ENCODE measurements at regions not wholly inside any gene's neighbourhood (a gene's known extent, or its start where the extent isn't known, plus 50 kb on each side); places are given as distances from the start of the nearest gene placed in this dataset.

DNA sequence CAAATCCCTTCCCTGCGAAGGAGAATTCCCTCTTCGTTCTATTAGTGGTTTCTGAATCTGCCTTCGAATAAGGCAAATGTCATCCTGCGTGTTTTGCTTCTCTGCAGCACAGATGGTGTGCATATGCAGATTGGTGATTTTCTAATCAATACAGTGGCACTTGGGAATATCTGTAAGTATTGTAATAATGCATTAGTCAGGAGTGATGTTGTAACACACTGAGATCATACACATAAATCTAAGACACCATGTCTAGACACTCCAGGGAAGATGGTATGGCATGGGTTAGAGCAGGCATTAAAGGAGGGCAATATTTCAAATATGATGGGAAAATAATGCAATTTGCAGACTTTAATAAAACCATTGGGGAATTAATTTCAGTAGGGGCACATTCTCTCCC is 513.2 kb upstream of the PTBP2 start:
- WGBS, 2 donors (ENCODE audit: low coverage in 1 of 2): 94 to 97% methylated on average over 4 of the region's 4 CpGs
- H3K4me3 ChIP-seq: no peak overlapping the region
- no peaks in the 10 kb centered on the region for H3K4me1 ChIP-seq
- no peak for ATAC-seq
- H3K27me3 ChIP-seq: no peaks in the 10 kb centered on the region
- H3K9me3 ChIP-seq: no peaks in the 10 kb centered on the region
- TF ChIP-seq, protein P1, sequence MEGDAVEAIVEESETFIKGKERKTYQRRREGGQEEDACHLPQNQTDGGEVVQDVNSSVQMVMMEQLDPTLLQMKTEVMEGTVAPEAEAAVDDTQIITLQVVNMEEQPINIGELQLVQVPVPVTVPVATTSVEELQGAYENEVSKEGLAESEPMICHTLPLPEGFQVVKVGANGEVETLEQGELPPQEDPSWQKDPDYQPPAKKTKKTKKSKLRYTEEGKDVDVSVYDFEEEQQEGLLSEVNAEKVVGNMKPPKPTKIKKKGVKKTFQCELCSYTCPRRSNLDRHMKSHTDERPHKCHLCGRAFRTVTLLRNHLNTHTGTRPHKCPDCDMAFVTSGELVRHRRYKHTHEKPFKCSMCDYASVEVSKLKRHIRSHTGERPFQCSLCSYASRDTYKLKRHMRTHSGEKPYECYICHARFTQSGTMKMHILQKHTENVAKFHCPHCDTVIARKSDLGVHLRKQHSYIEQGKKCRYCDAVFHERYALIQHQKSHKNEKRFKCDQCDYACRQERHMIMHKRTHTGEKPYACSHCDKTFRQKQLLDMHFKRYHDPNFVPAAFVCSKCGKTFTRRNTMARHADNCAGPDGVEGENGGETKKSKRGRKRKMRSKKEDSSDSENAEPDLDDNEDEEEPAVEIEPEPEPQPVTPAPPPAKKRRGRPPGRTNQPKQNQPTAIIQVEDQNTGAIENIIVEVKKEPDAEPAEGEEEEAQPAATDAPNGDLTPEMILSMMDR (IDR thresholded peaks at IDR 0.05): no peak
- TF ChIP-seq POLR2AphosphoS5 (IDR thresholded peaks at IDR 0.05): no peak
- no peak for TF ChIP-seq EP300 (IDR thresholded peaks at IDR 0.05)
- no peak for TF ChIP-seq POLR2A (IDR thresholded peaks at IDR 0.05)
- H3K27ac ChIP-seq: no peak overlapping the region
- no peaks in the 10 kb centered on the region for H3K36me3 ChIP-seq

DNA sequence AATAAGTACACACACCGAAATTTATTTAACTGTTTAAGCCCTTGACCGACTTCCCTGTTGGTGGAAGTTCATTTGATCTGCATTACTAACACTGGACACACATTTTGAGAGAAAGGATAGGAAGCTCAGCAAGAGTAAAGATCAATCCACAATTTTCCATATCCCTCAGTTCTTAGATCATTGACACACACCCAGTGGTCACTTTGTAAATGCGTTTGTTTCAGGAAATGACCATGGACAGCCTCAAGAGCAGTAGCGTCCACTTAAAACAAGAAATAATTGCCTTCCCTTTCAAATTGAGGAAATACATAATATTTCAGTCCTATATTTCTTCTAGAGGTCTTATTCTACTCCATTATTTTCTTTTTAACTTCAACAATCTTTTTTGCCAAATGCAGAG is 511.5 kb upstream of the PTBP2 start:
- H3K36me3 ChIP-seq: no peaks in the 10 kb centered on the region
- no peak for TF ChIP-seq POLR2AphosphoS5 (IDR thresholded peaks at IDR 0.05)
- no peak for TF ChIP-seq EP300 (IDR thresholded peaks at IDR 0.05)
- no peak for TF ChIP-seq POLR2A (IDR thresholded peaks at IDR 0.05)
- TF ChIP-seq, protein P1 (IDR thresholded peaks at IDR 0.05): no peak
- no peak for ATAC-seq
- no peaks in the 10 kb centered on the region for H3K4me1 ChIP-seq
- H3K27me3 ChIP-seq: no peaks in the 10 kb centered on the region
- H3K9me3 ChIP-seq: no peaks in the 10 kb centered on the region
- 76 to 94% methylated on average over 3 to 4 of the region's 4 CpGs for WGBS, 2 donors (ENCODE audit: low coverage in 1 of 2)
- no peak overlapping the region for H3K27ac ChIP-seq
- H3K4me3 ChIP-seq: no peak overlapping the region

DNA sequence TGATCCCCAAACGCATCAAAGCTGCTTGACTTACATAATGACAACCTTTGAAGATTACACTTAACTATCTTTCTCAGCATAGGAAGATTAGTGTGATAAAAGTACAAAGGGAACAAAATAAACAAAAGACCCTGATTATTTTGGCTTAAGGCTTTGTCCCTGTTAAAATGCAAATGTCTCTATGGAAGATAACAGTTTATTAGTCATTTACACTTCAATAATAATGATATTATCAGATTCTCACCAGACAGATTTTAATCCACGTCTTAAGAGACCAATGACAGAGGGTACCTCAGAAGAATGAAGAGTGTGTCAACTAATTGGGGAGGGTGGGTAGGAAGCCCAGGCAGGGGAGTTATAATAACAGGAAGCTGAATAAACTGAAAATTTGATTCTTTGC is 510.4 kb upstream of the PTBP2 start:
- Histone ChIP-seq H3K4me1 (no peaks in the 10 kb centered on the region), H3K36me3 (no peaks in the 10 kb centered on the region), H3K9me3 (no peaks in the 10 kb centered on the region), H3K27ac (no peak overlapping the region), H3K4me3 (no peak overlapping the region), H3K27me3 (no peaks in the 10 kb centered on the region)
- TF ChIP-seq, protein P1 (IDR thresholded peaks at IDR 0.05): no peak
- TF ChIP-seq POLR2AphosphoS5 (IDR thresholded peaks at IDR 0.05) (no peak), EP300 (IDR thresholded peaks at IDR 0.05) (no peak), POLR2A (IDR thresholded peaks at IDR 0.05) (no peak)
- ATAC-seq: no peak
- WGBS, 2 donors (ENCODE audit: low coverage in 1 of 2): 74 to 80% methylated on average over 2 of the region's 2 CpGs

DNA sequence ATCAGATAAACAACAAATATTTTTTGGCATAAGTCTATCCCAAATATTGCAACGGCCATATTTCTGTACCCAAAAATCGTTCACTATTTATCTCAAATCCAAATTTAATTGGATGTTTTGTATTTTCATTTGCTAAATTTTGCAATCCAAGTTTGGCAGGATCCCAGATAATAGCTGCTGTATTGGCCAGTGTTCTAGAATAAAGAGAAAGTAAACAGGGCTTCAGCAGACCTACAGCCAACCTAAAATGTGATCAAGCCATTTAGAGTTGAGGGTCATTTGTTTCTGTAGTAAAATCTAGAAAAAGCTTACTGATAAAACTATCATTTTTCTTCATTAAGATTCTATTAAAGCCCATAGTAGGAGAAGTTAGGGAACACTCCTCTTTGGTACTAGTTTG is 506.6 kb upstream of the PTBP2 start:
- ATAC-seq: no peak
- Histone ChIP-seq H3K27me3 (no peaks in the 10 kb centered on the region), H3K36me3 (no peaks in the 10 kb centered on the region), H3K4me1 (no peaks in the 10 kb centered on the region), H3K27ac (no peak overlapping the region), H3K9me3 (no peaks in the 10 kb centered on the region), H3K4me3 (no peak overlapping the region)
- 68 to 77% methylated on average over 2 of the region's 2 CpGs for WGBS, 2 donors (ENCODE audit: low coverage in 1 of 2)
- TF ChIP-seq POLR2A (IDR thresholded peaks at IDR 0.05) (no peak), EP300 (IDR thresholded peaks at IDR 0.05) (no peak)
- TF ChIP-seq, protein P1 (IDR thresholded peaks at IDR 0.05): no peak

DNA sequence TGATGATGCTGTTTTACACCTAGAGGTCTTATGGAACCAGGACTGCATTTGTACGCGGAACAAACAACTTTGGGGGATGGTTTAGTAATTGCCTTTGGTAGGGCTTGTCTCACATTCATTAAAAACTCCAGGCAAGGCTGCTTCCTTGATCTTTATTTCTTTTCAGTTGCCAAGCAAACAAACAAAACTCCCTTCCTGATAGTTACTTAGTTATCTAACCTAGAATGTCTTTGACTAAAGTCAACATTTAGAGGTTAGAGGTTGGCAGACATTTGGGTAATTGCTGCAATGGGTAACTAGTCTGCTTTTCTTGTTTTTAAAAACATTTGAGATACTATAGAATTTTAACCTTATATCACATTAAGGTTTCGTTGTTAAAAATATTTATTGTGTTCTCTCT is 500.9 kb upstream of the PTBP2 start:
- Histone ChIP-seq H3K27ac (no peak overlapping the region), H3K4me3 (no peak overlapping the region), H3K9me3 (no peaks in the 10 kb centered on the region), H3K27me3 (no peaks in the 10 kb centered on the region), H3K36me3 (no peaks in the 10 kb centered on the region), H3K4me1 (no peaks in the 10 kb centered on the region)
- no peak for ATAC-seq
- TF ChIP-seq EP300 (IDR thresholded peaks at IDR 0.05) (no peak), POLR2AphosphoS5 (IDR thresholded peaks at IDR 0.05) (no peak), POLR2A (IDR thresholded peaks at IDR 0.05) (no peak)
- TF ChIP-seq, protein P1 (IDR thresholded peaks at IDR 0.05): no peak
- WGBS, 2 donors (ENCODE audit: low coverage in 1 of 2): 89 to 91% methylated on average over 3 of the region's 3 CpGs
